Heart right ventricle (tissue), 16 donors: ENCODE measurements at regions not wholly inside any gene's neighbourhood (a gene's known extent, or its start where the extent isn't known, plus 50 kb on each side); places are given as distances from the start of the nearest gene placed in this dataset.
A peak's percentile ranks its signal among the peaks of the same experiment; 100 is the strongest.

Experiments used
- ATAC-seq, 8 donors: fragments of 200-7000 bp; cut with Tn5 transposase; one replicate each; pipeline ENCODE4 v1.9.1; 2020; ENCODE audit warnings: mild to moderate bottlenecking in 8 of 8, moderate library complexity in 8 of 8, moderate number of reproducible peaks in 1 of 8
- DNase-seq, 2 donors: peaks; one replicate each; pipeline ENCODE4 v3.0.0-alpha.2; 2020
- H3K27ac ChIP-seq, 10 donors: fragments of 200-600 bp; sonication (generic) in 2 of 10; one replicate each; pipeline versions ENCODE4 v1.5.0 to v1.8.0; 2020 to 2022; ENCODE audit warnings: mild to moderate bottlenecking in 3 of 10
- H3K27me3 ChIP-seq, 7 donors: fragments of 200-600 bp; one replicate each; pipeline ENCODE4 v1.8.0; 2021 to 2022; ENCODE audit warnings: mild to moderate bottlenecking in 2 of 7
- H3K36me3 ChIP-seq, 9 donors: fragments of 200-600 bp; sonication (generic) in 1 of 9; one replicate each; pipeline versions ENCODE4 v1.5.0 to v1.8.0; 2020 to 2022; ENCODE audit warnings: mild to moderate bottlenecking in 2 of 9
- H3K4me1 ChIP-seq, 9 donors: fragments of 200-600 bp; sonication (generic) in 1 of 9; one replicate each; pipeline versions ENCODE4 v1.5.0 to v1.8.0; 2020 to 2022; ENCODE audit warnings: mild to moderate bottlenecking in 4 of 9
- H3K4me3 ChIP-seq, 10 donors: fragments of 200-600 bp; sonication (generic) in 2 of 10; one replicate each; pipeline versions ENCODE4 v1.5.0 to v1.8.0; 2020 to 2022; ENCODE audit warnings: mild to moderate bottlenecking in 7 of 10, moderate library complexity in 2 of 10
- H3K9me3 ChIP-seq, 11 donors: fragments of 200-600 bp in 10 of 11; sonication (generic) in 2 of 11; one replicate each; pipeline versions ENCODE4 v1.5.0 to v1.8.0; 2013 to 2022; ENCODE audit warnings: mild to moderate bottlenecking in 2 of 11, control low read depth in 1 of 11, moderate library complexity in 1 of 11
- WGBS, 2 donors: extraction: QIAGEN DNeasy Blood & Tissue Kit; methylation state at CpG; one replicate each; pipeline ENCODE4 v1.1.7; 2013; ENCODE audit warnings: inconsistent platforms in 1 of 2; 5-methylcytosine and 5-hydroxymethylcytosine counted together
- intact Hi-C, 10 donors: fragments of 100-400 bp; cut with DNase I; formaldehyde crosslinking; loops; one replicate each; pipeline versions ENCODE4 v1.11.1 to v1.14.2; 2022
- TF ChIP-seq, protein P1 (sequence below), 9 donors: fragments of 200-600 bp; sonication (generic) in 2 of 9; IDR thresholded peaks; one replicate each; pipeline versions ENCODE4 v1.5.0 to v1.8.0; 2021 to 2022; ENCODE audit warnings: antibody characterized with exemption in 9 of 9, mild to moderate bottlenecking in 5 of 9, moderate library complexity in 1 of 9
- donor health status: Arrhythmogenic right ventricular cardiomyopathy.
- donor health status: ischemic (EF 13 %, LVEDD 7.1; RV severe dilation, severe dysfunction).
- donor health status: healthy with polysubstance abuse.
- donor health status: DM: no; HTN: yes; CAD: no.
- donor health status: DM: no; HTN: no; CAD: no.
- donor health status: ischemic (EF 25% LVEDD 6.9; RV normal size, moderate dysfunction).
- donor health status: ischemic (EF 25% LVEDD 5.7; RV mildly dilated, moderate dysfunction).
- donor health status: healthy.
- donor health status: DM: yes; HTN: yes; CAD: no.
- donor health status: Ischemic cardiomyopathy.
- donor health status: ischemic (EF 35%, LVEDD 5.7; RV mildly dilated, moderate dysfunction).
- donor health status: nonischemic (EF 11% LVEDD 7.7; RV severe dilation, severe dysfunction).
- donor health status: DM: yes; HTN: yes; CAD: no.
- donor health status: PGD.
- donor health status: ischemic (EF 29% LVEDD 5.4; RV normal size, mild dysfunction).
- donor health status: nonischemic (EF 23%, LVEDD 6.1; RV moderate dilation, normal function).

DNA sequence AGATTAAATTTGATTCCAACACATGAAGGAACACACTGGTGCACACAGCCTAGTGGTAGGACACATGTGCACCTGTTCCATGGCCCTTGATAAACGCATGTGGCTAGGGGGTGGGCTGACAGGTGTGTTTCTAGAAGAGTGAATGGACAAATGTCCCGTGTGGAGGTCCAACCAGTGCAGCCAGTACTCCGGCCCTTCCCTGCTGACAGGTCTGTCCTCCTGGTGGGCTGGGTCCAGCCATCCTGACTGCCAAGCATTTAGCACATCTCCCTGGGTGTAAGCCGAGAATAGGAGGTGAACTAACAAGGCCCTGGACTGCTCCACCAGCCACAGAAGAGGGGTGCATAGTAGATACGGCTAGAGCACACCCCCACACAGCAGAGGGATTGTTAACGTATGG lies 258.7 kb upstream of the RAB6C start:
- Histone ChIP-seq H3K4me1 (no peaks in the 10 kb centered on the region), H3K27me3 (peaks cover 0 to 23% (median 12%) of the 10 kb centered on the region in 7 donors), H3K27ac (no peak overlapping the region), H3K4me3 (no peak overlapping the region), H3K9me3 (no peaks in the 10 kb centered on the region), H3K36me3 (no peaks in the 10 kb centered on the region)
- WGBS, 2 donors, result 73 to 83% methylated on average over 6 of the region's 6 CpGs
- no peak for ATAC-seq
- DNase-seq, result no peak
- intact Hi-C loops, result no loop called here
- TF ChIP-seq, protein P1, sequence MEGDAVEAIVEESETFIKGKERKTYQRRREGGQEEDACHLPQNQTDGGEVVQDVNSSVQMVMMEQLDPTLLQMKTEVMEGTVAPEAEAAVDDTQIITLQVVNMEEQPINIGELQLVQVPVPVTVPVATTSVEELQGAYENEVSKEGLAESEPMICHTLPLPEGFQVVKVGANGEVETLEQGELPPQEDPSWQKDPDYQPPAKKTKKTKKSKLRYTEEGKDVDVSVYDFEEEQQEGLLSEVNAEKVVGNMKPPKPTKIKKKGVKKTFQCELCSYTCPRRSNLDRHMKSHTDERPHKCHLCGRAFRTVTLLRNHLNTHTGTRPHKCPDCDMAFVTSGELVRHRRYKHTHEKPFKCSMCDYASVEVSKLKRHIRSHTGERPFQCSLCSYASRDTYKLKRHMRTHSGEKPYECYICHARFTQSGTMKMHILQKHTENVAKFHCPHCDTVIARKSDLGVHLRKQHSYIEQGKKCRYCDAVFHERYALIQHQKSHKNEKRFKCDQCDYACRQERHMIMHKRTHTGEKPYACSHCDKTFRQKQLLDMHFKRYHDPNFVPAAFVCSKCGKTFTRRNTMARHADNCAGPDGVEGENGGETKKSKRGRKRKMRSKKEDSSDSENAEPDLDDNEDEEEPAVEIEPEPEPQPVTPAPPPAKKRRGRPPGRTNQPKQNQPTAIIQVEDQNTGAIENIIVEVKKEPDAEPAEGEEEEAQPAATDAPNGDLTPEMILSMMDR (IDR thresholded peaks at IDR 0.05), result no peak

DNA sequence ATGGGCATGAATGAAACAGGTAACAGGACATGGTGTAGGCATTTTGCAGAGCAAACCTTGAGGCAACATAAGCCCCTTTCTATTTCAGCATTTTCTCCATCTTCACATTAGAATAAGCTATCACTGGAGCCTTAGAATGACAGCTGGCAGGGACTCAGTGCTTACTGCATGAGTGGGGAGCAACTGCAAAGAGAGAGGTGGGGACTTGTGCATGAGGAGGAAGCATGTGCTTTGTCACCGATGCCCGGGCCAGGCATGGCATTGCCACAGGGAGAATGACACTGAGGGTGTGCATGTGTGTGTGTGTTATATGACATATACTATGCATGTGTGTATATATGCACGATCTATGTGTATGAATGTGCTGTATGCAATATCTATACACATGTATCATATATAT lies 258.2 kb upstream of the RAB6C start:
- peaks cover 0 to 21% (median 12%) of the 10 kb centered on the region in 7 donors for H3K27me3 ChIP-seq
- no peaks in the 10 kb centered on the region for H3K9me3 ChIP-seq
- H3K27ac ChIP-seq, result no peak overlapping the region
- no peak overlapping the region for H3K4me3 ChIP-seq
- TF ChIP-seq, protein P1 (IDR thresholded peaks at IDR 0.05), result no peak
- no peaks in the 10 kb centered on the region for H3K36me3 ChIP-seq
- ATAC-seq (no peak), DNase-seq (no peak)
- intact Hi-C loops, result no loop called here
- no peaks in the 10 kb centered on the region for H3K4me1 ChIP-seq
- 76 to 83% methylated on average over 3 of the region's 3 CpGs for WGBS, 2 donors

DNA sequence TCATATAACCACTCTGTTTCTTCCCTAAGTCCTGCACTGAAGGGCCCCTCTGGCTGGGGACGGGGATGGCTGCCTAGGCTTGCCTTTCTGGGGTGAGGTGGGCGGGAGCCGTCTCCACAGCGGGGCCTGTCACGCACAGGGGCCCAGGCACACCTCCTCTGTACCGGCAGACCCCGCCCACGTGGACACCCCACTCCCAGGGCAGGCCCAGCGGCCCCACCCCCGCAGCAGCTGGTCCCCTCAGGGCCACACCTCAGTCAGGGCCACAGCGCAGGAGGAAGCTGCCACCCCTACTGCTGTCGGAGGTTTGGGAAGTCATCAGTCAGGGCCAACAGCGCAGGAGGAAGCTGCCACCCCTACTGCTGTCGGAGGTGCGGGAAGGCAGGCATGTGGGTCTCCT lies 257.6 kb upstream of the RAB6C start:
- no peaks in the 10 kb centered on the region for H3K36me3 ChIP-seq
- DNase-seq (no peak), ATAC-seq (peak in 1 of 8 donors; percentile 41)
- no peaks in the 10 kb centered on the region for H3K4me1 ChIP-seq
- no peak overlapping the region for H3K4me3 ChIP-seq
- WGBS, 2 donors, result 75 to 78% methylated on average over 15 of the region's 15 CpGs
- H3K27ac ChIP-seq, result no peak overlapping the region
- TF ChIP-seq, protein P1 (IDR thresholded peaks at IDR 0.05), result no peak
- H3K9me3 ChIP-seq, result no peaks in the 10 kb centered on the region
- peaks cover 0 to 16% (median 10%) of the 10 kb centered on the region in 7 donors for H3K27me3 ChIP-seq
- intact Hi-C loops, result no loop called here

DNA sequence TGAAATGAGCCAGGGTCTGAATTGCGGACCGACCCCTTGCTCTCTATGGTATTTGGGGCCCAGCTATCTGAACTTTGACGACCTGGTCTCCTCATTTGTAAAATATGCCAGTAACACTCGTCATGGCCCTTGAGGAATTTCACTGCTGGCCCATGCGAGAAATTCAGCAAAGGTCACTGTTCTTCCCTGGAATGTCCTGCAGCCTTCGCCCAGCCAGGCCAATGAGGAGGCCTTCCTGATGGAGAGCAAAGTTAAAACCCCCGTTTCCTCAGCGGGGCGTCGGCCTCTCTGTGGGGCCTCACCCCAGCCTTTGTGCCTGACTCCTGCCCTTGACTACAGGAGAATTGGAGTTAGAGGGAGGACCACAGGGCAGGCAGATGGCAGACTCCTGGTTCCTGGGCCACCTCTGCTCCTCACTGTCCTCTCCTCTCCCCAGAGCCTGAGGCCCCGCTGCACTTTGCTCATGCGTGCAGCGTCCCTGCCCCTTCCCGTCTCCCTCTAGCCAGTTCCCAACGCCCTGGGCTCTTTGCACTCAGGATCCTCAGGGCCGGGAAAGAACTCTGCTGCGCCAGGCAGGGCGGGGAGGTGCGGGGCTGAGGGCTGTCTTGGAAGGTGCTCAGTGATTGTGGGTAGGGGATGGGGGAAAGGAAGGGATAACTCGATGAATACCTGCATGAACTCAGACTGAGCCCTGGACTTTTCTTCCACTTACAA lies 257.0 kb upstream of the RAB6C start:
- ATAC-seq, result no peak
- Histone ChIP-seq H3K36me3 (no peaks in the 10 kb centered on the region), H3K27ac (no peak overlapping the region), H3K4me3 (no peak overlapping the region), H3K4me1 (no peaks in the 10 kb centered on the region), H3K9me3 (no peaks in the 10 kb centered on the region), H3K27me3 (peaks cover 0 to 16% (median 9%) of the 10 kb centered on the region in 7 donors)
- intact Hi-C loops, result no loop called here
- no peak for DNase-seq
- WGBS, 2 donors, result 66 to 70% methylated on average over 20 of the region's 20 CpGs
- TF ChIP-seq, protein P1 (IDR thresholded peaks at IDR 0.05), result no peak
